ENCODE measurements at regions not wholly inside any gene's neighbourhood (a gene's known extent, or its start where the extent isn't known, plus 50 kb on each side); places are given as distances from the start of the nearest gene placed in this dataset.

DNA sequence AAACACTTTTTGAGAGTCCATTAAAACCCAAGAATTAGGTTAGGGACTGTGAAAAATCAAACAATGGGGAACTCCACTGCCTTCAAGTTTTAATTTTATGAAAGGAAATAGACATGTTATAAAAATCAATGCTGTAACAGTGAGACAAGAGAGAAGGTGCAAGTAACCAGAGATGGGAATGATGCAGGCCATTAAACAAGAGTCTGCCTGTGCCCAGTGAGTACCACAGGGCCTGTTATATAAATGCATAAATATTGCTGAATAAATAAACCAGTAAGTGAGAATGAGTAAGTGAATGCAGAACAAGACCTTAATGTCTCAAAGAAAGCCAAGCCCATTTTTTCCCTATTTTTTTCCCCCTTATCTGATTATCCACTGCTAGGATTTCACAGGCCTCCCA lies 53.3 kb upstream of the BMP2K start:
- no peak overlapping the region for H3K27ac ChIP-seq
- DNase-seq (ENCODE audit: low read depth, low spot score): no peak

Measured in epithelial cell of prostate (primary cell).